HG03342 (cell line): ENCODE measurements at regions not wholly inside any gene's neighbourhood (a gene's known extent, or its start where the extent isn't known, plus 50 kb on each side); places are given as distances from the start of the nearest gene placed in this dataset.

ENCODE experiments used
- ATAC-seq: cut with Tn5 transposase; IDR thresholded peaks from one replicate; pipeline ENCODE4 v1.9.1; 2021; ENCODE audit warnings: mild to moderate bottlenecking, moderate library complexity; ENCODE audit not compliant: unreplicated experiment

GRCh38 chr6:139650941-139651340, 276.5 kb upstream of the CITED2 start:
- no peak for ATAC-seq

GRCh38 chr6:139649732-139650131, 275.3 kb upstream of the CITED2 start:
- ATAC-seq: no peak

- no peak for ATAC-seq
Observed at GRCh38 chr6:139649128-139649527, 274.7 kb upstream of the CITED2 start.

DNA sequence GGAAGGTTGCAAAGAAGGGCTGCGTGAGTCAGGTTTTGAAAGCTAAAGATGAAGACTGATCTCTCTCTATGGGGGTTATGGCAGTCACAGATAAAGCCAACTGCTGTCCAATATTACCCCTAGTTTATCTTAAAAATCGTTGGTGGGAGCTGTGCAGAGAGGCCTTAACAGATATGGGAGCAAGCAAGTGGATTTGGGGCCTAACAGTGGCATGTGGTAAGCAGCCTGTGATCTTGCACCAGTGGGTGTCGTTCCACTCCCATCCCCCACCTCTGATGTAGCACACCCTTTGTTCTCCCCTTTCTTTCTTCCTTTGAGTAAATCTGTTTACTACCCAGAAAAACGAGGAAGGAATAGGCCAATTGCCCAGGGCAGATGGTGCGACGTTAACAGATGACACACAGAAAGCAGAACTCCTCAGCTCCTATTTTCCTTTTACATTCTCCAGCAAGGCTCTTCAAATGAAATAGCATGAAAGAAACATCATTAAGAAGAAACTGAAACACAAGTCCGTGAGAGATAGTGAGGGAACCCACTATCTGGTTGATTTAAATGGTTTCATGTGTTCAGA, 274.1 kb upstream of the CITED2 start:
- no peak for ATAC-seq

GRCh38 chr6:139647841-139648240, 273.4 kb upstream of the CITED2 start:
- ATAC-seq: no peak

DNA sequence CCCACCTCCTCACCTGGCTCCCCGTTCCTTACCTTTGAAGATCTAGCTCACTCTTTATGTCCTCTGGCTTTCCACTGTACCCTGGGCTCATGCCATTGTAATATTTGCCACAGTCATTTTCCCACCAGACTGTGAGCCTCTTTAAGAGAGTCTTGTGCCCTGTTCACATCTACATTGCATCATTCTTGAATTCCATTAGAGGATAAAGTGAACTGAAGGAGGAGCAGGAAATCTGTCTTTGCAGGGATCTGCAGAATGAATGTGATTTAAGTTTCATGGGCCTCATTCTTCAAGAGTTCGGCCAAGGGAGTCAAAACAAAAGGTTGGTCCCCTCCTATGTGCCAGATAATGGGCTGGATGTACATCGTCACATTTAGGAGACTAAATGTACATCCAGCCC, 272.6 kb upstream of the CITED2 start:
- no peak for ATAC-seq

DNA sequence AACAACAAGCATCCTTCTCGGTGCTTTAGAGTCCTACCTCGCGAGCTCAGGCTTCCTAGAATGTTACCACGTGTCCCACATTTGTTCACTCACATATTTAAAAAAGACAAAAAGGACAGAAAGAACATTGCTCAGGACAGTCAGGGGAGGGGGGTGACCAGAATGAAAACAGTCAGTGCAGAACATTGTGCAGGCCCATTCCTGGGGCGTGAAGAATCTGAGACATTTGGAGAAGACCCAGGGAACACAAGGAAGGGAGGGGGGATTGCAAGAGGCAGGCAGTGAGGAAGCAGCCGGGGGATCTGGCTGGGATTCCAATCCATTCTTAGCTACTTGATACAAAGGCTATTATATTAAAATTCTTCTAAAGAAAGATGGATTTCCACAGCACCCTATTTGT, 270.4 kb upstream of the CITED2 start:
- ATAC-seq: no peak

DNA sequence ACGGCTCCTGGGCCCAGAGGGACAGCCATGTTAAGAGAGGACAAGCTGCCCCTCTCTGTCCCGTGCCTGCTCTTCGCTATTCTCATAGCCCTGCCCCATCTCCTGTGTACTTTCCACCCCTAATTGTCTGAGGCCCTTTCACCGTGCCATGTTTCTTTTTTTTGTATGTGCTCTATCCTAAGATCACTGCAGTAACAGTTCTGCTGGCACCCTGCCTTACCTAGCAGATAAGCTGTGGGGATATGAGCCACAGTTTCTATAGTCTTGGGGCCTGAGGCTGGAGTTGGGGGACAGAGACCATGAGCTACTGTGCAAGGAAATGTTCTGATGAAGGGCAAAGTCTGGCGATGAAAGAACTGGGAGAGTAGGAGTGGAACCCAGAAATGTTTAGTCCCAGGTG, 269.5 kb upstream of the CITED2 start:
- ATAC-seq: no peak

DNA sequence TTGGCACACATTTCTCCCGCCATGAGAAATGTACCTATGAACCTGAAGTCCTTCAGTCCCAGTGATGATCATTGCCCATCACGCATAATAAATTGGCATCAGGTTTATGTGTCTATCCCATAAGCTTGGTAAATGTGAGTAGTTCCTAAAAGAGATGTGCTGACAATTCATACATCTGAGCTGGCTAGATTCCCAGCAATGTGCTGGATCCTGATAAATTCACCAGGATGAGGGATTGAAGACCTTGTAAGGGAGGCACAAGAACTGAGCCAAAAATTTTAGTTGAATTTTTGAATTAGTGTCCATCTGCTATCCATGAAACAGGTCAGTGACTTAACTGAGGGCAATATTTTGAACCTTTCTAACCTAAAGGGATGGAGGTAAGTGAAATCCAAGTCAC, 267.9 kb upstream of the CITED2 start:
- no peak for ATAC-seq

- no peak for ATAC-seq
Observed at GRCh38 chr6:139641376-139641775, 266.9 kb upstream of the CITED2 start.

GRCh38 chr6:139640921-139641320, 266.5 kb upstream of the CITED2 start:
- no peak for ATAC-seq

DNA sequence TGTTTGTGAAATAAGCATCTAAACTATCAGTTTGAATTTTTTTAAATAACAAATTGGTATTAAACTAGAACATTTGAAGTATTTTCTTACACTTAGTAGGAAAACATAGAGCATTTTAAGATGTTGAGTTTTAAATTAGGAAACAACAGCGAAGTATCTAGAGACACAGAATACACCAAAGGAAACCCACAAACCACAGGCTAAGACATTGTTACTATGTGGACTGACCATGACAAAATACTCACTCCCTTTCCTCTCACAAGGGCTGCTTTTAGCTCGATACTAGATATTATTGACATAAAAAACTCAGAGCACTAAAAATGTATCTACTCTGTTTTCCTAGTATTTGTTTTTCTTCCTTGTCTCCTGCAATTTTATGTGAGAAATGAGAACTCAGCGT, 266.0 kb upstream of the CITED2 start:
- ATAC-seq: peak; percentile 92

- ATAC-seq: no peak
Observed at GRCh38 chr6:139639507-139639906, 265.1 kb upstream of the CITED2 start.

GRCh38 chr6:139638179-139638941, 263.9 kb upstream of the CITED2 start:
- ATAC-seq: no peak

GRCh38 chr6:139637766-139638165, 263.3 kb upstream of the CITED2 start:
- ATAC-seq: no peak

DNA sequence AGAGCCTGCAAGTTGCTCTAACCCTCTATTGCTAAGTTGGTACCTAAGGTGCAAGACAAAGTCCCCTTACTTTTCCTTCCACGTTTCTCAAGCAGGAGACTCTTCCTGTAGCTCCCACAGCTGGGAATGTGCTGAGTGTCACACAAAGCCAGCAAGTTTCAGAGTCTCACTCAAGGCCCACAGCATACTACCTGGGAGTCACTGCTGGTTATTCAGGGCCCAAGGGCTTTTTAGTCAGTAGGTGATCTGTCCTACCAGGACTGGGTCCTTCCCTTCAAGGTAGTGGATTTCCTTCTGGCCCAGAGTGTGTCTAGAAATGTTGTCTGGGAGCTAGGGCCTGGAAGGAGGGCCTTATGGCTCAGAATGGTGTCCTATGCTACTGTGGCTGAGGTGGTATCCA, 261.9 kb upstream of the CITED2 start:
- no peak for ATAC-seq

GRCh38 chr6:139635401-139636130, 261.1 kb upstream of the CITED2 start:
- ATAC-seq: no peak

DNA sequence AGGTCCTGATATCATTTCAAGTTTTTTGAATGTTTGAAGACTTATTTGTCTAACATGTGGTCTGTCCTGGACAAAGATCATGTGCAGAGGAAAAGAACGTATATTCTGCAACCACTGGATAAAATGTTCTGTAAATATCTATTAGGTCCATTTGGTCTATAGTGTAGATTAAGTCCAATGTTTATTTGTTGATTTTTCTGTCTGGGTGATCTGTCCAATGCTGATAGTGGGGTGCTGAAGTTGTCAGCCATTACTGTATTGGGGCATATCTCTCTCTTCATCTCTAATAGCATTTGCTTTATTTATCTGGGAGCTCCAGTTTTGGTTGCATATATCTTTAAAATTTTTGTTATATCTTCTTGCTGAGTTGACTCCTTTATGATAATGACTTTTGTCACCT, 258.4 kb upstream of the CITED2 start:
- no peak for ATAC-seq

DNA sequence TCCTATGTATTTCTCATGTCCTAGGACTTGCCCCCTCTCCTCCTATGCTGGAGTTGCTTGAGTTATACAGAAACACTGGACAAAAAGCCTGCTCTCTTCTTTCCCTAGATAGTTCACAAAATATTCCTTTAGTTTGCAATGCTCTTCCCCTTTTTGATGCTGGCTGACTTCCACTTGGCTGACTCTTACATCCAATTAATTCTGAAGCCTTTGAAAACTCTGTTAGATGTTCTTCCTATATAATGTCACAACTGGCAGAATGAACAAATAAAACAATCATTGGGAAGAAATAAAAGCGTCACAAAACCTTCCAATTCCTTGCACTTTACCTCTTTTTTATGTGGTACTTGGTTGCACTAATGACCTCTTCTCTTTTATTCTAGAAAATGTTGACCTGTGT, 253.8 kb upstream of the CITED2 start:
- ATAC-seq: no peak

GRCh38 chr6:139627091-139627490, 252.6 kb upstream of the CITED2 start:
- ATAC-seq: no peak

DNA sequence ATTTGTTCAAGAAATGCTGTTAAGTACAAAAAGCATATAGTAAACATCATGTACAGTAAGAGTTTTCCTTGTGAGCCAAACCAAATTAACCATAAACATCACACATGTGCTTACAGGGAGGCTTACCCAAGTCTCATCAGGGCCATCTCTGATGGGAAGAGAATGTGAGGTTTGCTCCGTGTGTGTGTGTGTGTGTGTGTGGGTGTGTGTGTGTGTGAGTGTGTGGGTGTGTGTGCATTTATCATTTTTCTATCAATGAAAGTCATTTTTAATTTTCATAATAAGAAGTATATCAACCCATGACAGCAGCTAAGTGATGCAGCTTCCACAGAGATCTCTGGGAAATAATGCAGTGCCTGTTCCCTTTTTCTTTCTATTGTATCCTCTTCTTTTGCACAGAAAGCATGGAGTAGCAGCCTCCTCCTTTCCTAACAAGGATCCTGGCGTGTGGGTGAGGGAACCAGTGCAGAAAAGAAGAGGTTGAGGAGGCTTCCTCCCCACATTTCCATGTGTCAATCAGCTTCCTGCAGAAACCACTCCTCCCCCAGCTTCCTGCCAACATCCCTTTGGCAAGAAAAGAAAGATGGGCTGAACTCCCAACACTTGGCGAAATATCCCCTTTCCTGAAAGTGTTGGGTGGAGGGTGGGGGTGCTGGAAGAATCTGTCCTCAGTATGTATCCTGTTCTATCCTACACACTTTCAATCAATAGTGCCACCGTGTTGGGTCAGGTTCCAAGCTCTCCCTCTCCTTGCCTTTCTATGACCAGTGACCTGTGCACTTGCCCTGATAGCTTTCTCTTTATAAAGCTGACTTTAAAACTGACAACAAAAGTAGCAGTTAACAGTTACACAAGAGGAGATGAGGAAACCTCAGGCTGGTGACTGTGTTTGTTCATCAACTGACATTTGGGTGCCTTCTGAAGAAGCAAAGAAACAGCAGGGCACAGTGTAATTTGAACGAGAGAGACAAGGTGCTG, 251.8 kb upstream of the CITED2 start:
- no peak for ATAC-seq
